Kasumi-1 (cell line): ENCODE measurements at regions not wholly inside any gene's neighbourhood (a gene's known extent, or its start where the extent isn't known, plus 50 kb on each side); places are given as distances from the start of the nearest gene placed in this dataset.

Source experiments
- DNase-seq, 2 experiments: peaks; one replicate each; lab custom pipeline; 2025; lab: John Stamatoyannopoulos, UW

DNA sequence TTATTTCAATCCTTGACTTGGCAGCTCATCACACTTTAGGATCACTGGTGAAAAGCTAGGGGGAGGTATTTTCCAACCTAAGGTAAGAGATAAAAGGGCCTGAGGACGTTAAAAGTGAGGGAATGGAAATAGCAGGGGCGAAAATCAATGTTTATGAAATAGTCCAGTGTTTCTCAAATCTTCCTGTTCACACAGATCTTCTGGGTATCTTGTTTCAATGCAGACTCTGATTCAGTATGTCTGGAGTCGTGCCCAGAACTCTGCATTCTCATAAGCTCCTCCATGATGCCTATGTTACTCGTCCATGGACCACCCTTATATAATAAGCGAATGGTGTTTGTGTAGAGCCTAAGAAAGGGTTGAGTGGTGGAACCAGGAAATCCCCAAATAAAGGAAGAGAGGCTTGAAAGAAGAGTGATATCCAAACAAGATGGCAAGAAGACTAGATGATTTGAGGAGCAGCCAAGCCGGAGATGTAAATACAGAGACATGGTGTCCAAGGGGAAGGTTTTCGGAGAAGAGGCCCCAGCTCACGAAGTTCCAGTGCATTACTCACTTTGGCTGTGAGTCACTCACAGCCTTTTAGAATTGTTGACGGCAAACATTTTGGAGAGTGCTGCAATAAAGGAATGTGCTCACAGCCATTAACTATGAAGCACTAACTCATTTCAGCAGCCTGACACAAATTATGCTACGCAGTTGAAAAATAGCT is 215.6 kb upstream of the PPARGC1A start:
- no peak for DNase-seq

- DNase-seq, result no peak
Observed at GRCh38 chr4:24104158-24104565, 214.3 kb upstream of the PPARGC1A start.

DNA sequence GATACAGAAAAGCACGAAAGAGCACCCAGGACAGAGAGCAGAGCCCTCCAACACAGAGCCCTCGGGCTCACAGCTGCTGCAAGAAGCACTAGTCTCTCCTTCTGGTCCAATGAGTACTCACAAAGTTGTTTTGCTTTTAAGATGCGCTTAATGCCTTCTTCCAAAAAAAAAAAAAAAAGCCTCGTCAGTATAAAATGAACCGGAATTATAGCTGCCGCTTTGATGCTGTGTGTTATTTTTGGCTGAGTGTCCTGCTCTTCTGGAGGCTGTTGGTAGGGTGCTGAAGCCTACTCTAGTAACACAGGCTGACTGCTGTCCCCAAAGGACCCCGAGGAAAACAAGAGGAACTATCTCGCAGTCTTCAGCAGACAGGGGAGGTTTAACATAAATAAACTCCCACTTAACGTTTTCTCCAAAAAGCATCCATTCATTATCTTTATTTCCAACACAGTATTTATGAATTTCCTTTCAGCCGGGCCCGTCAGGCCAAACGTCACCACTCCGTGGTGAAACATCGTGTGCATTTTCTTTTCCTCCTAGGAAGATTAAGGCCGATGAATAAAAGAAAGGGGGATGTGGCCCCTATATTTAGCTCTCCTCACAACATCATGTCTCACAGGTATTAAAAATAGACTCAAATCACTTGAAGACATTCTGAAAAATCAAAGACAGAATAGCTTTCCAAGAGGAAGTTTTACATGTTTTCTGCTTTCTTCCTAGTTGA is 213.7 kb upstream of the PPARGC1A start:
- no peak for DNase-seq

DNA sequence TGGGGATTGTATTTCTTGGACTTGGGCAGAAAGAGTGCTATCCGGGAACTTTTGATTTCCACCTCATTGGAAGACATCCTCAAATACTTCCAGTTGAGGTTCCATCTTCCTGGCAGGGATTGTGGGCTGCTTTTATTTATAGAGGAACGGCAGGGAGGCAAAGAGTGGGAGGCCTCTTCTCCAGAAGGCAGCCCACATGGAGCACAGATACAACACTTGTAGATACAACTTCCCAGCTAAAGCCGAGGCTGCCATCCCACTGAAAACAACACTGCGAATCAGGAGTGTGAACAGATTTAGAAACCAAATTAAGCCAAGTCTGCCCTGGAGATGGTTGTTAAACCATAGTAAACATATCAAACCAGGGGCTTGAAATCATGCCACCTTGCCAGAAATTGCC is 212.8 kb upstream of the PPARGC1A start:
- DNase-seq, result no peak

- no peak for DNase-seq
Observed at GRCh38 chr4:24096603-24097002, 206.8 kb upstream of the PPARGC1A start.

DNA sequence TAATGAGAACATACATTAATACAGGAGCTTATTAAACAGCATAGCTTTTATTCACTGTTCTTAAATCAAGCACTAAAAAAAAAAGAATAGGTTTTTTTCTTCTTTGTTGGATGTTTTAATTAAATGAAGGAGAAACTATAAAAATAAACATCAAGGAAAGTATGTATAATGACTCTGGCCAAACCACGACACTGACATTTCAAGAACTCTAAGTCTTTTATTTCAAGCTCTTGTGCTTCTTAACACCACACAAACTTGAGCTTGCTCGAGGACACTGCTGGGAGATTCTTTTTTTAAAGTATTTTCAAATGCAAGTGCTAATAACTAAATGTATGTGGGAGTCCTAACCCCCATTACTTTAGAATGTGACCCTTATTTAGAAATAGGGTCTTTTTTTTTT is 204.9 kb upstream of the PPARGC1A start:
- DNase-seq, result no peak

DNA sequence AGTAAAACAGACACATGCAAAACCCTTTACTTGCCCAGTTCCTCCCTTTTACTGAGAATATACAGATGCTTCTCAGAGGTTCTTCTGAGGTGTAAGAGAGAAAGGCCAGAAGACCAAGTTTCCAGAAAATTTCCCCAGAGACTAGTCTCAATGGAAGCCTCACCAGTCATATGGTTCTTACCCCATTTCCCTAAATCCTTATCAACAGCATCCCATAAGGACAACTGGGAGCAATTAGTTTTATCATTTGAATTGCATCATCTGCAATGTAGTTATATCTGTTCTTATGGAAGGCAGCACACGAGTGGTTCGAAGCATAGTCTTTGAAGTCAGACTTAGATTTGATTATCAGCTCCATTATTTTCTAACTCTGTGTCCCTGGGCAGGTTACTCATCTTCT is 203.6 kb upstream of the PPARGC1A start:
- DNase-seq, result no peak

DNA sequence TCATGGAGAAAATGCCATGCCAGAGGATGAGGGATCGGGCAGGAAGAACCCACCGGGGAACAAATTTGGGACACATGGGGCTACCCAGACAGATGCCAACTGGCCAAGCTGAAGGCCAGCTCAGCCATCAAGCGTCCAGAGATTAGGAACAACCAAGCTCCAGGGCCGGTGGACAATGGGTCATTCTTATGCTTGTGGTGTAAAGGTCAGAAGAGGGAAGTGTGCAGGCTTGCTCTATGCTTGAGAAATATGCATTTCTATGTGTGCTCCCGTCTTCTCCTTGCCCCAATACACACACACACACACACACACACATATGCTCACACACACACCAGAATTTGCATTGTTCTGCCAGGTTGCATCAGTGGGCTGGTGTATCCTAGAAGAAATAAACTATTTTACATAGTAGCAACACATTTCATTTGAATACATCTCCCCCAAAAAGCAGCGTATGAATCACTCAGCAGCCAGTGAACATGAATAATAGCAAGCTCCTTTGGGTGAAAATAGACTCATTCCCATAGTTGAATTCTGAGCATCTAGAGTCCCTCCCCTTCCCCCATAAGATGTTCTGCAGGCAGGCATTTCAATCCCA is 201.9 kb upstream of the PPARGC1A start:
- no peak for DNase-seq

- DNase-seq, result no peak
Observed at GRCh38 chr4:24089851-24090534, 200.1 kb upstream of the PPARGC1A start.

DNA sequence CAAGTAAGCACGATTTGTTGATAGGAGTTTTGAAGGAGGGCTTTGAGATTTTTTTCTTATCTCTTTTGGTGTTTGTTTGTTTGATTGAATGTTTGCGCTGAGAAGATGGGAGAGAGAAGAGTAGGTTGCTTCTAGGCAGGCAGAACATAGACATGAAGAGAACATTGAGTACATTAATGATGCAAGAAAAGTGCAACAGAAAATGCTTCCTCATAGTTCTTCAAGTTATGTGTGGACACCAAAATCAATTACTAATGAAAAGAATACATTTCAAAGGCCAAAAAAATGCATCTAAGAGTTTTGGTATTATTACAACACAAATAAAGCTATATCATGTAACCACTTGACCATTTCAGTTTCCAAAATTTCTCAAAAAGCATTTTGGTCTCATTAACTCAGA is 191.0 kb upstream of the PPARGC1A start:
- no peak for DNase-seq

DNA sequence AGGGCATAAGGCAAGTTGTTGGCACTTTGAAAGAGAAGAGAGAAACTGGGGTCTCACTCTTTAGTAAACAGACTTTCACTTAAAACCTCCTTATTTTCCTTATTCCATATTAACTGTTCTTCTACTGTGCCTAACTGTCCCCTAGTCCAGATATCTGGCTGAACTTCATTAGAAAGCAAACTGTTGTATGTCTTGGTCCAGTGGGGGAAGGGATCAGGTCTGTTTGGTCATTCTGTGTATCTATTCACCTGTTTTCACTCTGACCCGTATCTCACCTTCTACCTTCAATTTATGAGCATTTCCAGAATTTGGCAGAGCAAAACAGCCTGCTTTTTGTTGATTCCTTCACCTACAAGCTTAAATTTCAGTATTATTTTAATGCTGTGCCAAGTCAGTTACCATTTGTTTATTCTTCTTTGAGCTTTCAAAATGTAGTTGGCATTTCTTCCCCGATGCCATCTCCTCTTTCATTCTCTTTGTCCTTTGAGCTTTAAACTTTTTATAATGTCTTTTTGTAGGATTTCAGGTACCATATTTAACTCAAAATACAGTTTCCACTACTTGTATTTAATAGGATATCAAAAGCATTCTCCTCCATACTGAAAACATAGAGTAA is 188.6 kb upstream of the PPARGC1A start:
- no peak for DNase-seq

DNA sequence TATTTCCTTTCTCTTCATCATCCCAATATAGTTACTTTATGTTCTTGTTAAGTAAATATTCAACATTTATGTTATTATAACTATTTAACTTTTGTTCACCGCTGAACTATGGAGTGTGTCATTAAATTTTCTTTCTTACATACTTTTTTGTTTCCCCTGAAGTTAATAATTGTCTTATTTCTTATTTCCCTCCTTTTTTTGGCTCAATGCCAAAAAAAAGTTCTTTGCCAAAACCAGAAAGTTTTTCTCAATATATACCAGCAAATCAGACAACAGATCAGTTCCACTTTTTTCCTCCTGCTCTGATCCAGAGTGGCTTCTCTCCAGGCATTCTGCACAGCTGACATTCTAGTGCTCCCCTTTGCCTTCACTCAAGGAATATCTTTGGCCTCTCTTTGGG is 187.0 kb upstream of the PPARGC1A start:
- no peak for DNase-seq

DNA sequence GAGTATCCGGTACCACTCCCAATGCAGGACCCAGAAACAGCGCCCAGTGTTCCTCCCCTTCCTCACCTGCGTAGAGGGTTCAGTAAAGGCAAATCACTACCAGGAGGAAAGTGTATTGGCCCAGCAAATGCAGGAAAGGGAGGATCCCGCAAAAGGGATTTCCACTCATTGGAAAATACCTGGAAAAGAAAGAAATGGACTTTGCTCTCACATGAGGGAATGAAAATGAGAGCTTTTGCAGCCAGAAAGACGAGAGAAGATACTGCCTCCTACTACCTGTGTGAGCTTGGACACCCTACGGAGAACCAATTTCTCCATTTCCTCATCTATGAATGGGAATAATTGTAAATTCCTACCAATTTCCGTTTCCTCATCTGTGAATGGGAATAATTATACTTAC is 184.1 kb upstream of the PPARGC1A start:
- DNase-seq, result no peak

GRCh38 chr4:24071612-24072372 is 181.9 kb upstream of the PPARGC1A start:
- no peak for DNase-seq

- DNase-seq, result no peak
Observed at GRCh38 chr4:24070117-24070516, 180.3 kb upstream of the PPARGC1A start.

DNA sequence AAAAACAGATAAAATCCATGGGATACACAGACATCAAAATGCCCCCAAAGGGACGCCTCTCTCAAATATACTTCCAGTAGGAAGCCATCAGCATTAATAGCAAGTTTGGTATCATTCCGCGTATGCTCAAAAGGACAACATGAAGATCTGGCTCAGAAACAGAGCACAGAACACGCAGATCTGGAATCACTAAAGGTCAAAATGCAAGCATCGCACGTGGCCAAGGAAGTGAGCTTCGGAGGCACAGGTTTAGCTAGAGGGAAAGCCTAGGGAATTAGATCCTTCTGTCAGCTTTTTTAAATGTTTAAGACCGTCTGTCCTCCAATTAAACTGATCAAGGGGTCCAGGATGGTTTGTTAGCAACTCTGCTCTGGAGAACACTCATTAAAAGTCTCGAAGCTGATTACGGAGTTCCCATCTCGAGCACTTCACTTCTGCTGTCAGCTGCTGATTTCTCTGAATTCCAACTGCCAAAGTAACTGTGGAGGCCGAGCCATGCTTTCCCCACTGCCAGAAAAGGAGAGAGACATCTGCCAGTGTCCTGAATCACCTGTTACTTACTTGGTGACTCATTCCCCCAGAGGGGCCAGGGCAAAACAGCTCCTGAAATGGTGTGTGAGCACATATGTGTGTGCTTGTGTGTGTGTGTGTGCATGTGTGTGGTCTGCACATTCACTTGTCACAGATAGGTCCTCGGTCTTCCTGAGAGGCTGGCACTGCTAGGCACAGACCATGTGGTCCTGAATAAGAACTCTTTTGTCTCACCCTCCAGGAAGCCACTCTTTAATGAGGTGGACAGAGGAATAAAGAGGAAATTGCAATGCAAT is 177.7 kb upstream of the PPARGC1A start:
- no peak for DNase-seq

GRCh38 chr4:24065974-24066373 is 176.1 kb upstream of the PPARGC1A start:
- no peak for DNase-seq

GRCh38 chr4:24063731-24064130 is 173.9 kb upstream of the PPARGC1A start:
- DNase-seq, result no peak

GRCh38 chr4:24060932-24061331 is 171.1 kb upstream of the PPARGC1A start:
- no peak for DNase-seq

GRCh38 chr4:24059839-24060238 is 170.0 kb upstream of the PPARGC1A start:
- DNase-seq, result no peak
